ENCODE measurements at regions not wholly inside any gene's neighbourhood (a gene's known extent, or its start where the extent isn't known, plus 50 kb on each side); places are given as distances from the start of the nearest gene placed in this dataset.
"Not testable (repeated sequence)": the region's sequence is repeated elsewhere in the genome, so short reads cannot be mapped to it uniquely, and the experiment has no call there.

GRCh38 chr4:179626687-179627086 lies 2184.4 kb upstream of the AGA start:
- no peak for DNase-seq

GRCh38 chr4:179631321-179631720 lies 2189.1 kb upstream of the AGA start:
- DNase-seq: no peak

- DNase-seq: no peak
Observed at GRCh38 chr4:179634862-179635261, 2192.6 kb upstream of the AGA start.

GRCh38 chr4:179662522-179662921 lies 2220.3 kb upstream of the AGA start:
- DNase-seq: no peak

- no peak for DNase-seq
Observed at GRCh38 chr4:179663641-179664429, 2221.6 kb upstream of the AGA start.

GRCh38 chr4:179664430-179665027 lies 2222.3 kb upstream of the AGA start:
- DNase-seq: no peak

GRCh38 chr4:179666226-179666625 lies 2224.0 kb upstream of the AGA start:
- DNase-seq: no peak

GRCh38 chr4:179671609-179672008 lies 2229.4 kb upstream of the AGA start:
- no peak for DNase-seq

- no peak for DNase-seq
Observed at GRCh38 chr4:179678093-179678814, 2236.0 kb upstream of the AGA start.

- DNase-seq: not testable (repeated sequence)
Observed at GRCh38 chr4:179683661-179684060, 2241.4 kb upstream of the AGA start.

GRCh38 chr4:179692222-179692621 lies 2250.0 kb upstream of the AGA start:
- no peak for DNase-seq

- no peak for DNase-seq
Observed at GRCh38 chr4:179695175-179695574, 2252.9 kb upstream of the AGA start.

- no peak for DNase-seq
Observed at GRCh38 chr4:179698321-179698720, 2256.1 kb upstream of the AGA start.

GRCh38 chr4:179709961-179710624 lies 2267.9 kb upstream of the AGA start:
- DNase-seq: no peak

- DNase-seq: no peak
Observed at GRCh38 chr4:179719766-179720450, 2277.7 kb upstream of the AGA start.

GRCh38 chr4:179726491-179726890 lies 2284.3 kb upstream of the AGA start:
- not testable (repeated sequence) for DNase-seq

- DNase-seq: no peak
Observed at GRCh38 chr4:179728305-179728704, 2286.1 kb upstream of the AGA start.

GRCh38 chr4:179736820-179737219 lies 2294.6 kb upstream of the AGA start:
- not testable (repeated sequence) for DNase-seq

GRCh38 chr4:179738822-179739221 lies 2296.6 kb upstream of the AGA start:
- no peak for DNase-seq

- DNase-seq: no peak
Observed at GRCh38 chr4:179747218-179747910, 2305.1 kb upstream of the AGA start.

- DNase-seq: no peak
Observed at GRCh38 chr4:179748837-179749236, 2306.6 kb upstream of the AGA start.

GRCh38 chr4:179750374-179750773 lies 2308.1 kb upstream of the AGA start:
- no peak for DNase-seq
